Right ventricle myocardium superior (tissue), 1 donor: ENCODE measurements at regions not wholly inside any gene's neighbourhood (a gene's known extent, or its start where the extent isn't known, plus 50 kb on each side); places are given as distances from the start of the nearest gene placed in this dataset.

Source experiments
- ATAC-seq: fragments of 200-7000 bp; cut with Tn5 transposase; one replicate; pipeline ENCODE4 v1.9.1; 2020; ENCODE audit warnings: mild to moderate bottlenecking; ENCODE audit not compliant: poor library complexity
- DNase-seq: peaks from one replicate; pipeline ENCODE4 v3.0.0-alpha.2; 2020
- intact Hi-C: fragments of 100-400 bp; cut with DNase I; formaldehyde crosslinking; loops from one replicate; pipeline ENCODE4 v1.11.2; 2022
- donor health status: DM: no; HTN: yes; CAD: no; lungs with severe emphysema.

GRCh38 chr11:37612146-37612545 is 1014.1 kb upstream of the RAG2 start:
- DNase-seq (no peak), ATAC-seq (no peak)
- intact Hi-C loops: no loop called here

- intact Hi-C loops: no loop called here
- DNase-seq (no peak), ATAC-seq (no peak)
These were observed 1007.2 kb upstream of the RAG2 start for GRCh38 chr11:37605229-37605628.

GRCh38 chr11:37598381-37598780 is 1000.3 kb upstream of the RAG2 start:
- DNase-seq: no peak
- intact Hi-C loops: no loop called here
- no peak for ATAC-seq

GRCh38 chr11:37597776-37598175 is 999.7 kb upstream of the RAG2 start:
- intact Hi-C loops: no loop called here
- ATAC-seq (no peak), DNase-seq (no peak)

GRCh38 chr11:37595845-37596244 is 997.8 kb upstream of the RAG2 start:
- ATAC-seq (no peak), DNase-seq (no peak)

GRCh38 chr11:37574361-37574760 is 976.3 kb upstream of the RAG2 start:
- ATAC-seq: no peak
- intact Hi-C loops: no loop called here

More at GRCh38 chr11:37595845-37596244, 997.8 kb upstream of the RAG2 start:
- intact Hi-C loops: no loop called here

GRCh38 chr11:37572491-37573171 is 974.6 kb upstream of the RAG2 start:
- DNase-seq: no peak
- no peak for ATAC-seq
- intact Hi-C loops: no loop called here

More at GRCh38 chr11:37574361-37574760, 976.3 kb upstream of the RAG2 start:
- DNase-seq: no peak

GRCh38 chr11:37571246-37571645 is 973.2 kb upstream of the RAG2 start:
- ATAC-seq (no peak), DNase-seq (no peak)
- intact Hi-C loops: no loop called here

GRCh38 chr11:37560991-37561390 is 963.0 kb upstream of the RAG2 start:
- intact Hi-C loops: no loop called here
- DNase-seq: no peak
- no peak for ATAC-seq

GRCh38 chr11:37560346-37560745 is 962.3 kb upstream of the RAG2 start:
- ATAC-seq (no peak), DNase-seq (no peak)
- intact Hi-C loops: no loop called here

GRCh38 chr11:37558619-37559210 is 960.7 kb upstream of the RAG2 start:
- ATAC-seq: no peak

GRCh38 chr11:37557990-37558389 is 960.0 kb upstream of the RAG2 start:
- no peak for DNase-seq
- ATAC-seq: no peak
- intact Hi-C loops: no loop called here

More at GRCh38 chr11:37558619-37559210, 960.7 kb upstream of the RAG2 start:
- no peak for DNase-seq
- intact Hi-C loops: no loop called here

GRCh38 chr11:37552284-37552683 is 954.2 kb upstream of the RAG2 start:
- no peak for ATAC-seq
- intact Hi-C loops: no loop called here
- no peak for DNase-seq

GRCh38 chr11:37544491-37544890 is 946.5 kb upstream of the RAG2 start:
- DNase-seq (no peak), ATAC-seq (no peak)
- intact Hi-C loops: no loop called here

GRCh38 chr11:37533830-37534229 is 935.8 kb upstream of the RAG2 start:
- ATAC-seq: no peak
- no peak for DNase-seq
- intact Hi-C loops: no loop called here

GRCh38 chr11:37533087-37533486 is 935.1 kb upstream of the RAG2 start:
- intact Hi-C loops: no loop called here
- DNase-seq (no peak), ATAC-seq (no peak)

GRCh38 chr11:37532271-37532670 is 934.2 kb upstream of the RAG2 start:
- ATAC-seq (no peak), DNase-seq (no peak)
- intact Hi-C loops: no loop called here

- intact Hi-C loops: no loop called here
- ATAC-seq: no peak
- no peak for DNase-seq
These were observed 929.5 kb upstream of the RAG2 start for GRCh38 chr11:37527545-37527944.

- intact Hi-C loops: no loop called here
- no peak for DNase-seq
- no peak for ATAC-seq
These were observed 927.3 kb upstream of the RAG2 start for GRCh38 chr11:37525336-37525735.

- no peak for ATAC-seq
- intact Hi-C loops: no loop called here
- no peak for DNase-seq
These were observed 921.7 kb upstream of the RAG2 start for GRCh38 chr11:37519781-37520180.
